ENCODE measurements at regions not wholly inside any gene's neighbourhood (a gene's known extent, or its start where the extent isn't known, plus 50 kb on each side); places are given as distances from the start of the nearest gene placed in this dataset.

DNA sequence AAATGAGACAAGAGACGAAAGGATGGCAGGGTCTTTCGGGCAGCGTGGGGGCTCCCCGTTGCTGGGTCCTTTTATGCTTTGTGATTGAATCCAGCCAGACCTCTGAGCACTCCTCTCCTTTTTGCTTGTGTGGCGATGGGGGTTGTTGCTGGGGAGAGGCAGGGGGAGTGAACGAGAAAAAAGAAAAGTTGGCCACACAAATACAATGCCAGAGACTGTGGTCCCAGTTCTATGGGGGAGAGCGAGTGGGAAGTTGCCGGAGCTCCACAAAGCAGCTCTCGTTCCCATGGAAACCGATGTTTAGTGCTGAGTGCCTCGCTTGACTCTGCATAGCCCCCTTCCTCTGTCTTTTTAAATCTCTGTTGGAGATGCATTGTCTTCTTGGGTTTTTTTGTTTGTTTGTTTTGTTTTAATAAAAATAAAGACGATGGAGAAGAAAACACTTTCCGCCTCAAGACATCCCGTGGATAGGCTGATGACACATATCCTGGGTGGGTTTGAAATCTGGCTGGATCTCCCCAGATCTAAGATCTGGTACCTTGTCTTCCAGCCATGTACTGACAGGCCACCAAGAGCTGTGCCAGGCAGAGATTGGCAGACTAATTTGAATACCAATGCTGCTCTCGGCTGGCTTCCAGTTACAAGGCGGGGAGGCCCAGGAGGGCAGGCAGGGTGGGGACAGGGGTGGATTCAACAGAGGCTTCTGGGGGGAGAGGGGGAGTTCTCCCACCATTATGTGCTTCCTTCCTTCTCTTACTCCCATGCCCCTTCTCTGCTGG lies 529.3 kb downstream of the QKI start:
- ChIA-PET POLR2A (no interaction called here), CTCF (interaction anchor here (1.0 kb wide), 1 partner anchor 12 kb away, joined by 3 read pairs; no protein-coding TSS in a partner anchor)
- DNase-seq = no peak
- Mint-ChIP-seq H3K4me3 (no peak overlapping the region), H3K27me3 (peaks cover 10% of the 10 kb centered on the region), H3K36me3 (ENCODE audit: low read depth) (no peaks in the 10 kb centered on the region), H3K9me3 (no peaks in the 10 kb centered on the region), H3K4me1 (no peaks in the 10 kb centered on the region), H3K27ac (no peak overlapping the region)

DNA sequence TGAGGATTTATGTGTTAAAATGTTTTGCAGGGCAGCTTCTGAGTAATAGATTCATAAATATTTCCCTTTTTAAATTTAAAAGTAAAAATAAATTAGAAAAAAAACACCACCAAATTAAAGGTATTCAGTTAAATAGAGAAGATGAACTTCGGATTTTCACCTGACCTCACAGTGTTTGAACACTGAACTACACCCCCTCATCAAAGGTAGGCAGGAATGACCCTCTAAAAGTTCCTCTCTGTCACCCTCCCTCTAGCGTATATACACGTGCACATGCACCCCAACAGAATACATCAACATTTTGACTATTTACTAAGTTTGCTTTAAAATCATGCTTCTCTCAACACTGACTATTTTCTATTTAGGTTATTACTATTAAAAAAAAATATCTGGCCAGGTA lies 528.3 kb downstream of the QKI start:
- Mint-ChIP-seq H3K27me3 (peaks cover 10% of the 10 kb centered on the region), H3K4me3 (no peak overlapping the region), H3K4me1 (no peaks in the 10 kb centered on the region), H3K9me3 (no peaks in the 10 kb centered on the region), H3K27ac (no peak overlapping the region), H3K36me3 (ENCODE audit: low read depth) (no peaks in the 10 kb centered on the region)
- POLR2A ChIA-PET = no interaction called here
- CTCF ChIA-PET = no interaction called here
- DNase-seq = no peak

DNA sequence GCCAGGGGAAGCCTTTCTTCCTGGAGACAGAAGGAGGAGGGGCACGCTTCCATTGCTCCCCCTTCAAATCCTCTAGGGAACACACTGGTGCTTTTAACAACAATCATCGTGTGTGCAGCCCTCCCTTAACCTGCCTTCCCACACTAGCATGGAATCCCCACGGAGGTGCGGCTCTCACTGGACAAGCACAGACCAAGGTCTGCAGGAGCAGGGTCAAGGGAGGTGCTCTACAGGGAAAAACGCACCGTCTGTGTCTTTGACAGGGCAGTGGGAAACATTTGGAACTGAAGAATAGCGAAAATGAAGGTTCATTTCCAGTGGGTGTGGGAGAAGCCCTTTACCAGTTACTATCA lies 527.1 kb downstream of the QKI start:
- POLR2A ChIA-PET = no interaction called here
- peaks cover 10% of the 10 kb centered on the region for H3K27me3 Mint-ChIP-seq

DNA sequence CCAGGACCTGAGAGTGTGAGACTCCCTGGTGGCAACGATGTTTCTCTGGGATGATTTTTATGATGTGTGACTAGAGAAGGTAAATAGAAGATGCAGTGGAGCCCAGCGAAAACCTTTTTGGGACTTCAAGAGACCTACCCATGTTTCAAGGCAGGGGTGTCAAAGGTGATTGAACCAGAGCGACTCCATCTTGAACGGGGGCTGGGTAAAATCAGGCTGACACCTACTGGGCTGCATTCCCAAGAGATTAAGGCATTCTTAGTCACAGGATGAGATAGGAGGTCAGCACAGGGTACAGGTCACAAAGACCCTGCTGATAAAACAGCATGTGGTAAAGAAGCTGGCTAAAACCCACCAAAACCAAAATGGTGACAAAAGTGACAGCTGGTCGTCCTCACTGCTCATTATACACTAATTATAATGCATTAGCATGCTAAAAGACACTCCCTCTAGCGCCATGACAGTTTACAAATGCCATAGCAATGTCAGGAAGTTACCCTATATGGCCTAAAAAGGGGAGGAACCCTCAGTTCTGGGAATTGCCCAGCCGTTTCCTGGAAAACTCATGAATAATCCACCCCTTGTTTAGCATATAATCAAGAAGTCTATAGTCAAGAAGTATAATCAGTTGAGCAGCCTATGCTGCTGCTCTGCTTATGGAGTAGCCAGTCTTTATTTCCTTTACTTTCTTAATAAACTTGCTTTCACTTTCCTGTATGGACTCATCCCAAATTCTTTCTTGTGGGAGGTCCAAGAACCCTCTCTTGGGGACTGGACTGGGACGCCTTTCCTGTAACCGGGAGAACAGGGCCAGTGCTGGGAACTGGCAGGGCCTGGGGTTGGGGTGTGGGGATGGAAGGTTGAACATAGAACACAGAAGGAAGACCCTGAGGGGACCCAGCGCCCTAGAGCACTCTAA lies 526.4 kb downstream of the QKI start:
- H3K36me3 Mint-ChIP-seq (ENCODE audit: low read depth) = no peaks in the 10 kb centered on the region
- DNase-seq = no peak
- H3K27ac Mint-ChIP-seq = no peak overlapping the region
- ChIA-PET POLR2A (no interaction called here), CTCF (no interaction called here)
- peaks cover 10% of the 10 kb centered on the region for H3K27me3 Mint-ChIP-seq
- H3K4me1 Mint-ChIP-seq = no peaks in the 10 kb centered on the region
- H3K4me3 Mint-ChIP-seq = no peak overlapping the region
- H3K9me3 Mint-ChIP-seq = no peaks in the 10 kb centered on the region

More for the DNA sequence above, 527.1 kb downstream of the QKI start:
- Mint-ChIP-seq H3K36me3 (ENCODE audit: low read depth) (no peaks in the 10 kb centered on the region), H3K9me3 (no peaks in the 10 kb centered on the region), H3K27ac (no peak overlapping the region), H3K4me3 (no peak overlapping the region), H3K4me1 (no peaks in the 10 kb centered on the region)
- CTCF ChIA-PET = no interaction called here
- no peak for DNase-seq

DNA sequence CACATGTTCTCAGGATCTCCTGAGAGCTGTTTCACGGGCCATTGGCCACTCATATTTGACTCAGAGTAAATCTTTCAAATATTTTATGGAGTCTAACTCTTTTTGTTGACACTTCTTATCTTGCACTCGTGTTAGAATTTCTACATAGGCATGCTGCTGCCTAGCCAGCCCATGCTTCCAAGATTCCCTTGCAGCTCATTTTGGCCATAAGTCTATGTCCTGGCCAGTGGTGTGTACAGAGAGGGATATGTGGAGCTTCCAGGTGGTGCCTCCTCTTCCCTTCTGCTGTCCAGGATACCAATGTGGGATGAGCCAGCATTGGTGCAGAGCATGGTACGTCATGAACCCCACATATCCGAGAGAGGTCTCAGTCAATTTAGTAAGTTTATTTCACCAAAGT lies 522.6 kb downstream of the QKI start:
- ChIA-PET POLR2A (no interaction called here), CTCF (no interaction called here)
- Mint-ChIP-seq H3K27ac (no peak overlapping the region), H3K4me3 (no peak overlapping the region), H3K4me1 (no peaks in the 10 kb centered on the region), H3K27me3 (peaks cover 6% of the 10 kb centered on the region), H3K9me3 (no peaks in the 10 kb centered on the region), H3K36me3 (ENCODE audit: low read depth) (no peaks in the 10 kb centered on the region)
- DNase-seq = no peak

DNA sequence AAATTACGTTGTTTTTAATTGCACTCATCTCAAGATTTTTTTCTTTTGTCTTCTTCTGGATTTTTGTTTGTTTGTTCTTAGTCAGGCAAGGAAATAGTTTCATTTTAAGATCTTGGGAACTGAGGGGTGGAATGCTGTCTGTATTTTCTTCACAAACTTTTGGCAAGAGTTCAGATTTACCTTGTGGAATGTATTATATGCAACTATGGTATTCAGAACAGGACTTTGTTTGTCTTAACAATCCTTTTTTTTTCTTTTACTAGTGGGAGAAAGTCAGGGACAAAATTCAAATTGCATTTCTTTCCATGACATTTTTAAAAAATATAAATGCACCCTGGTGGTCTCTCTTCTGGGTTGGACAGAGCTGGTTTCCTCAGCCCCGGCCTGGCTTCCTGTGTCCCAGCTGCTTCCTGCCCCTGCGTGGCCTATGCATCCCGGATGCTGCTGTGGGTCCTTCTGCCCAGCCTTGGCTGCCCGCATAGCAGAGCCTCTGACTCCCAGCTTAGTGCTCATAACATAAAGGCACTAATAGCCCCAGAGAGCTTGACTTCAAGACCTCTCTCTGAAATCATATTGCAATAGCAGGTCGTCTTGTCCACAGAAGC lies 520.7 kb downstream of the QKI start:
- ChIA-PET CTCF (no interaction called here), POLR2A (no interaction called here)
- Mint-ChIP-seq H3K9me3 (no peaks in the 10 kb centered on the region), H3K27ac (no peak overlapping the region), H3K4me3 (no peak overlapping the region), H3K27me3 (peaks cover 6% of the 10 kb centered on the region), H3K4me1 (no peaks in the 10 kb centered on the region), H3K36me3 (ENCODE audit: low read depth) (no peaks in the 10 kb centered on the region)
- DNase-seq = no peak

DNA sequence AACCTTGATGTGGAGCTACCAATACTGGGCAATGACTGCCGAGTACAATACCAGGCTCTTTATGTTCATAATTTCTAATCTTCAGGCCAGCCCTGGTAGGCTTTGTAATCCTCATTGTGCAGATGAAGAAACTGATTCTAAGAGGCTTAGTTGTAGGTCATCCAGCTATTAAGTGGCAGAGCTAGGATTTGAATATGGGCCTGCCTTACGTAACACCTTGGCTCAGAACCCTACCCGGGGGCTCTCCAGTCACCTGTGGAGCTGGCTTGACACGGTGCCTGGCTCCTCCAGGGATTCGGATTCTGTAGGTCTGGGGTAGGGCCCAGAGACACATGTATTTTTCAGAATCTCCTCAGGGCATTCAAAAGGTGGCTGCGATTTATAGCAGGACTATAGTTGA lies 515.5 kb downstream of the QKI start:
- CTCF ChIA-PET = no interaction called here
- no peak overlapping the region for H3K27ac Mint-ChIP-seq

DNA sequence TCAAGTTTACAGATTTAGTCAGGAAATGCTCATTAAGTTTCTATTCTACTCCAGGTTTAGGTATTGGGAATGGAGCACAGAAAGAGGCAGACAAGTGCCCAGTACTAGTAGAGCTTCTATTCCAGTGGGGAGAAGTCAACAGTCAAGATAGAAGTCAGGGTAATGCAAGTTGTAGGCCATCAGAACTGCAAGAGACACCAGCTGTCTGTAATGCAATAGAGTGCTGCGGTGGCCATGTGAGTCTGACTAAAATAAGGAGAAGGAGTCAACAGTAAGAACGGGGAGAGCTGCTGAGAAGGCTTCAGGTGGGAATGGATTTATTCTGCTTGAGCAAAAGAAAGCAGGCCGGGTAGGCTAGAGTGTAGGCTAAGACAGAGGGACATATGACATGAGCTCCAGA lies 515.0 kb downstream of the QKI start:
- ChIA-PET CTCF (no interaction called here), POLR2A (no interaction called here)
- Mint-ChIP-seq H3K27ac (no peak overlapping the region), H3K4me3 (no peak overlapping the region), H3K4me1 (no peaks in the 10 kb centered on the region), H3K36me3 (ENCODE audit: low read depth) (no peaks in the 10 kb centered on the region), H3K27me3 (peaks cover 6% of the 10 kb centered on the region), H3K9me3 (no peaks in the 10 kb centered on the region)
- DNase-seq = no peak

More for the DNA sequence above, 515.5 kb downstream of the QKI start:
- Mint-ChIP-seq H3K4me1 (no peaks in the 10 kb centered on the region), H3K4me3 (no peak overlapping the region), H3K27me3 (peaks cover 6% of the 10 kb centered on the region), H3K9me3 (no peaks in the 10 kb centered on the region), H3K36me3 (ENCODE audit: low read depth) (no peaks in the 10 kb centered on the region)
- POLR2A ChIA-PET = no interaction called here
- DNase-seq = no peak

DNA sequence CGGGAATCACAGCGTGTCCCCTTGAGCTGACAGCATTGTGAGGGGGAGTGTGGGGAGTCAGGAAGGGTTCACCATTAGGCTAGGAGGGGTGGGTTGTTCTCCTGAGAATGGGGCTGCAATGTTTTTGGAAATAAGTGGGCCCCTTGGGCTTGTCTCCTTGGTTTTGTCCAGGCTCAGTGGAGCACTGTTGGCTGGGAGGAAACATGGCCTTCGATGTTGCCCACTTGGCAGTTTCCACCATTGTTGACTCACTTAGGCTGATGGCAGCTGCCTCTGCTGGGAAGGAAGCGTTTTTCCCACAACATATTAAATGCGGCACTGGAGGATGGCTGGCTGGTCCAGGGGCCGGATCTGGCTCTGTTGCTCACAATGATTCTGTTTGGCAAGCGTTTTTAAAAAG lies 512.1 kb downstream of the QKI start:
- POLR2A ChIA-PET = no interaction called here
- Mint-ChIP-seq H3K27ac (no peak overlapping the region), H3K4me3 (no peak overlapping the region), H3K4me1 (no peaks in the 10 kb centered on the region), H3K36me3 (ENCODE audit: low read depth) (no peaks in the 10 kb centered on the region), H3K9me3 (no peaks in the 10 kb centered on the region), H3K27me3 (no peaks in the 10 kb centered on the region)
- no peak for DNase-seq
- CTCF ChIA-PET = no interaction called here

DNA sequence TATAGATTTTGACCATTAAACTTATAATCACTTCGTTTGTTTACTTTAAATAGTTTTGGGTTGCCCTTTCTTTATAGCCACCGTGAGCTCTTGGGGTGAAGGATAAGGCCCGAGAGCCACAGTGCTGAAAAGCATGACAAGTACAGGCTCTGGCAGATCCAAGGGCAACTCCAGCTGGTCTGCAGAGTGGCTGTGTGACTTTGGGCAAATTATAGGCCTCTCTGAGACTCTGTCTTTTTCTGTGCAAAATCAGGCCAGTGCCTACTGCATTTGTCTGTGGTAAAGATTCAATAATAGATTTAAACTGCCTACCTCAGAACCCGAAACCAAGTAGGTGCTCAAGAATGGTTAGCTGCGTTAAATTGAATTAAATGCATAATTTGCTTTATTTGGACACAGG lies 511.3 kb downstream of the QKI start:
- H3K4me1 Mint-ChIP-seq = no peaks in the 10 kb centered on the region
- H3K27me3 Mint-ChIP-seq = no peaks in the 10 kb centered on the region
- CTCF ChIA-PET = no interaction called here
- no peaks in the 10 kb centered on the region for H3K9me3 Mint-ChIP-seq
- DNase-seq = no peak
- POLR2A ChIA-PET = no interaction called here
- H3K27ac Mint-ChIP-seq = no peak overlapping the region
- H3K4me3 Mint-ChIP-seq = no peak overlapping the region
- no peaks in the 10 kb centered on the region for H3K36me3 Mint-ChIP-seq (ENCODE audit: low read depth)

DNA sequence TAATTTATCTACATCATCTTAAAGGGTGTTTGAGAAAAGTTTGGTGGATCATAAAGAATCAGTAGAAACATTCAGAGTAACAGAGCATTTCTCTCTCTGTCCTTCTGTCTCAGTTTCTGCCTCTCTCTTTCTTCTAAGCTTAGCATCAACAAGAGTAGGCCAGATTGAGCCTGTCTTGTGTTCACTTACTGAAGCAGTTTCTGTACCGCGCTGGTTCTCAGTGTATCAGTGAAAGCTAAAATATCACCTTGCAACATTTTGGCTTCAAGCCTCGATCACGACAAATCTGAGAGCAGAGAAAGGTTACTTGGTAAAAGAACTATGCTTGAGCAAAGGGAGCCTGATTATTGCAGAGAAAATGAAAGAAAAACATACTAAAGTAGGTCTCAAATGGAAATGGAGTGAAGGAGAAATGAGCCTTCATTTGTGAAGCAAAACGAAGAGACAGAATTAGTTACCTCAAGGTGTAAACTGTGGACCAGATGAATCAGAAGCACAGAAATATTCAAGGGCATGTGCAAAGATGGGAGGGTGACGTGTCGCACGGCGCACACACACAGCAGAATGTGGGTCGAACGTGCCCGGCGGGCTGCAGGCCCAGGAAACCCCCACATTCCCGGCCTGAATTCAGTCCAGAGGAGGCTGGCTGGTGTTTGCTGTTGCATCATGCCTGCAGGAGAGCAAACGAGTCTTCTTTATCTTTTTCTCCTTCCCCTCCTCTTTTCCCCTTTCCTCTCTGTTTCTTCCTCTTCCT lies 509.3 kb downstream of the QKI start:
- H3K4me1 Mint-ChIP-seq = no peaks in the 10 kb centered on the region
- H3K9me3 Mint-ChIP-seq = no peaks in the 10 kb centered on the region
- H3K27ac Mint-ChIP-seq = no peak overlapping the region
- H3K4me3 Mint-ChIP-seq = no peak overlapping the region
- ChIA-PET CTCF (no interaction called here), POLR2A (no interaction called here)
- DNase-seq = no peak
- no peaks in the 10 kb centered on the region for H3K27me3 Mint-ChIP-seq
- no peaks in the 10 kb centered on the region for H3K36me3 Mint-ChIP-seq (ENCODE audit: low read depth)

DNA sequence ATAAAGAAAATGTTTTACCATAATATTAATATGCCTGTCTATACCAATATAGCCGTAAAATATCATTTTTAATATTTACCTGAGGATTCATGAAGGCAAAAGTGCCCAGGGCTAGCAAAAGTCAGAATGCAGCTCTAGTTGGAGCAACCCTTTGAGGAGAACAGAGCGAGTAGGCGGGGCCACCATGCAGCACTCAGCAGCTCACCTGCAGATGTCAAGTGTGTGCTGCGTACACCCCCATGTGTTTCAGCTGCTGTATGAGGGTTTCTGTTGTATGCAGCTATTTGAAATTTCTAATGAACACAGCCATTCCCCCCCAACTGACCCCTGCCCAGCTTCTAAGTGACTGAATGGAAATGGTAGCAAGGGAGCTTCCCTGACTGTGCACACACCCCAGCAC lies 508.0 kb downstream of the QKI start:
- Mint-ChIP-seq H3K27me3 (no peaks in the 10 kb centered on the region), H3K36me3 (ENCODE audit: low read depth) (no peaks in the 10 kb centered on the region), H3K4me1 (no peaks in the 10 kb centered on the region), H3K9me3 (no peaks in the 10 kb centered on the region), H3K4me3 (no peak overlapping the region), H3K27ac (no peak overlapping the region)
- DNase-seq = no peak
- ChIA-PET CTCF (no interaction called here), POLR2A (no interaction called here)

DNA sequence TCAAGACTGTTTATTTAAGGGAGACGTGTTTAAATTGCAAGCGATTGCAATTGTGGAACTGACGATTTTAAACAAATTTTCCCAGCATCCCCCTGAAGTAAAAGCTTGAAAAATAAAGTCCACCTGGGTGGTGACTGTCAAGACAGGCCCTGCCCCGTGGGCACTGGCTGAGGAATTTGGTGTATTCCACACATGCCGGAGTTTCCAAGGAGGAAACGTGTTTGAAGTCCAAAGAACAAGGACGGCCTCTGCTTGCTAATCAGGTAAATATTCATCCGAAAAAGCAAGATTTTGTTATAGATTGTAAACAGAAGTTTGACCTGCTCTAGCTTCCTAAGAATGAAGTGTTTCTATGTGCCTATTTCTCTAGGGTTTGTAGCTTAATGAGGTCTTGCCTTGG lies 505.1 kb downstream of the QKI start:
- ChIA-PET CTCF (no interaction called here), POLR2A (no interaction called here)
- H3K9me3 Mint-ChIP-seq = no peaks in the 10 kb centered on the region
- no peaks in the 10 kb centered on the region for H3K36me3 Mint-ChIP-seq (ENCODE audit: low read depth)
- no peaks in the 10 kb centered on the region for H3K4me1 Mint-ChIP-seq
- no peak for DNase-seq
- no peak overlapping the region for H3K4me3 Mint-ChIP-seq
- H3K27me3 Mint-ChIP-seq = no peaks in the 10 kb centered on the region
- no peak overlapping the region for H3K27ac Mint-ChIP-seq
